ENCODE measurements at regions not wholly inside any gene's neighbourhood (a gene's known extent, or its start where the extent isn't known, plus 50 kb on each side); places are given as distances from the start of the nearest gene placed in this dataset.

- DNase-seq (ENCODE audit: low spot score): no peak
- 100% methylated on average over 1 of the region's 1 CpG for WGBS
These were observed 139.4 kb upstream of the HCCS start for GRCh38 chrX:10971759-10972158.

GRCh38 chrX:10972706-10973105 is 138.4 kb upstream of the HCCS start:
- 84% methylated on average over 2 of the region's 2 CpGs for WGBS

More at GRCh38 chrX:10971759-10972158, 139.4 kb upstream of the HCCS start:
- no peaks in the 10 kb centered on the region for H3K36me3 ChIP-seq (ENCODE audit: control insufficient read depth in 4 of 4, insufficient read depth in 3 of 4, low read depth in 1 of 4, low read length in 3 of 4)
- H3K4me1 ChIP-seq (ENCODE audit: control insufficient read depth in 4 of 4, insufficient read depth in 4 of 4, low read length in 3 of 4): no peaks in the 10 kb centered on the region
- no peak overlapping the region for H3K4me3 ChIP-seq (ENCODE audit: low read depth in 1 of 3, low read length in 3 of 3)
- TF ChIP-seq SP1 (IDR thresholded peaks at IDR 0.05) (no peak), EGR1 (IDR thresholded peaks at IDR 0.05; ENCODE audit: low read depth in 2 of 2) (no peak), HNF4A (conservative IDR thresholded peaks at IDR 0.05) (no peak), FOXA2 (IDR thresholded peaks at IDR 0.05) (no peak), YY1 (IDR thresholded peaks at IDR 0.05) (no peak), REST (IDR thresholded peaks at IDR 0.05) (no peak), CTCF (IDR thresholded peaks at IDR 0.05; ENCODE audit: low read depth, low read length, missing input control) (no peak), HNF4G (IDR thresholded peaks at IDR 0.05) (no peak), JUND (IDR thresholded peaks at IDR 0.05) (no peak), NR2F2 (IDR thresholded peaks at IDR 0.05) (no peak)
- no peak overlapping the region for H3K27ac ChIP-seq (ENCODE audit: low read depth in 1 of 2, low read length in 2 of 2)
- H3K27me3 ChIP-seq (ENCODE audit: control insufficient read depth in 4 of 4, insufficient read depth in 4 of 4, low read length in 3 of 4): no peaks in the 10 kb centered on the region
- no peak overlapping the region for H3K9ac ChIP-seq (ENCODE audit: low read depth in 1 of 2, low read length in 2 of 2)
- no peaks in the 10 kb centered on the region for H3K9me3 ChIP-seq (ENCODE audit: control insufficient read depth in 4 of 4, low read length in 3 of 4)

More at GRCh38 chrX:10972706-10973105, 138.4 kb upstream of the HCCS start:
- Histone ChIP-seq H3K27ac (ENCODE audit: low read depth in 1 of 2, low read length in 2 of 2) (no peak overlapping the region), H3K27me3 (ENCODE audit: control insufficient read depth in 4 of 4, insufficient read depth in 4 of 4, low read length in 3 of 4) (no peaks in the 10 kb centered on the region), H3K36me3 (ENCODE audit: control insufficient read depth in 4 of 4, insufficient read depth in 3 of 4, low read depth in 1 of 4, low read length in 3 of 4) (no peaks in the 10 kb centered on the region), H3K4me3 (ENCODE audit: low read depth in 1 of 3, low read length in 3 of 3) (no peak overlapping the region), H3K9me3 (ENCODE audit: control insufficient read depth in 4 of 4, low read length in 3 of 4) (no peaks in the 10 kb centered on the region), H3K9ac (ENCODE audit: low read depth in 1 of 2, low read length in 2 of 2) (no peak overlapping the region), H3K4me1 (ENCODE audit: control insufficient read depth in 4 of 4, insufficient read depth in 4 of 4, low read length in 3 of 4) (no peaks in the 10 kb centered on the region)
- DNase-seq (ENCODE audit: low spot score): no peak
- TF ChIP-seq EGR1 (IDR thresholded peaks at IDR 0.05; ENCODE audit: low read depth in 2 of 2): no peak
- TF ChIP-seq MAX (IDR thresholded peaks at IDR 0.05): no peak
- TF ChIP-seq REST (IDR thresholded peaks at IDR 0.05): no peak
- no peak for TF ChIP-seq TAF1 (conservative IDR thresholded peaks at IDR 0.05)
- no peak for TF ChIP-seq HNF4A (conservative IDR thresholded peaks at IDR 0.05)
- no peak for TF ChIP-seq FOXA1 (IDR thresholded peaks at IDR 0.05)
- no peak for TF ChIP-seq YY1 (IDR thresholded peaks at IDR 0.05)
- no peak for TF ChIP-seq CTCF (IDR thresholded peaks at IDR 0.05; ENCODE audit: low read depth, low read length, missing input control)
- TF ChIP-seq SP1 (IDR thresholded peaks at IDR 0.05): no peak
- TF ChIP-seq RAD21 (IDR thresholded peaks at IDR 0.05): no peak
- no peak for TF ChIP-seq JUND (IDR thresholded peaks at IDR 0.05)
- TF ChIP-seq FOXA2 (IDR thresholded peaks at IDR 0.05): no peak
